GM19043 (cell line): ENCODE measurements at regions not wholly inside any gene's neighbourhood (a gene's known extent, or its start where the extent isn't known, plus 50 kb on each side); places are given as distances from the start of the nearest gene placed in this dataset.

Experiments used
- ATAC-seq: cut with Tn5 transposase; IDR thresholded peaks from one replicate; pipeline ENCODE4 v1.9.1; 2021; ENCODE audit warnings: low read depth; ENCODE audit not compliant: unreplicated experiment

DNA sequence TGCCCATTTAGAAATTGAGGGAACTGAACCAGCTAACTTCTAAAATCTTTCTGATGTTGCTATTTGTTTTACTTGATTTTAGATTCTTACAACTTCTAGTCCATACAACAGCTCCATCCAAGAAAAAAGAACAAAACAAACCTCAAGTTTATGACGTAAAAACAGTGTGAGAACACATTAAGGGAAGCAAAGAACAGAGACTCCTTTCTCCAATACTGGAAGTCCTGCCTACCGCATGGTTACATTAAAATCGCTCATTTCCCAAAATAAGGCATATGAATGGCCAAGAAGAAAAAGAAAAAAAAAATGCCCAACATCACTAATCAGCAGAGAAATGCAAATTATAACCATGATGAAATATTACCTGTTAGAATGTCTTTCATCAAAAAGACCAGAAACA lies 110.0 kb downstream of the TRIB2 start:
- ATAC-seq: no peak

DNA sequence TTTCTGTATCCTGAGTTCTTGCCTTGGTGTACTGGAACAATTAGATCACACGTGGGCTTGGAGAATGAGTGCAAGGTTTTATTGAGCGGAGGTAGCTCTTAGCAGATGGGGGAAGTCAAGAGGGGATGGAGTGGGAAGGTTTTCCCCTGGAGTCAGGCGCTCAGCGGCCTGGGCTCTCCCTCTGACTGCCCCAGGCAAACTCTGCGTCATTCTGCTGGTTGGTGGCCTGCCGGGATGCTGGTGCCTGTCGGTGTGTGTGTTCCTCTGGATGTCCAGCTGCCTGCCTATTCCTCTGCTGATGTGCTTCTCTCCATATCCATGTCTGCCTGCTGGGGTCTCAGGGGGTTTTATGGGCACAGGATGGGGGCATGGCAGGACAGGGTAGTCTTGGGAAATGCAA lies 111.0 kb downstream of the TRIB2 start:
- ATAC-seq: no peak

GRCh38 chr2:12828980-12829379 lies 112.2 kb downstream of the TRIB2 start:
- no peak for ATAC-seq

GRCh38 chr2:12831016-12831415 lies 114.3 kb downstream of the TRIB2 start:
- no peak for ATAC-seq

- ATAC-seq: no peak
Measured at GRCh38 chr2:12834239-12834638, 117.5 kb downstream of the TRIB2 start.

DNA sequence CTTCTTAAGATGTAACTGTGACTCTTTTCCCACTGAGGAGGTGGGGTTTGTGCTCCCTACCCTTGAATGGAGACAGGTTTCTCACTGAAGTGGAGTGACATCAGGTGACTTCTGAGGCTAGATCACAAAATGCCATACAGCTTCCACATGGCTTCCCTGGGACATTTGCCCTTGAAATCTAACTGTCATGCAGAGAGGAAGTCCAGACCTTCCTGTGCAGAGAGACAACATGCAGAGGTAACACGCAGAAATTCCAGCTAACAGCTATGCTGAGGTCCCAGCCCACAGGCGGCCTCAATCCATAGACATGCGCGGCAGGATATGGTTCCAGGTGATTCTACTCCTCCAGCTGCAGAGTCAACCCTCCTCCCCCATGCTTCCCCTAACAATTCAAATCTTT lies 119.0 kb downstream of the TRIB2 start:
- ATAC-seq: no peak

DNA sequence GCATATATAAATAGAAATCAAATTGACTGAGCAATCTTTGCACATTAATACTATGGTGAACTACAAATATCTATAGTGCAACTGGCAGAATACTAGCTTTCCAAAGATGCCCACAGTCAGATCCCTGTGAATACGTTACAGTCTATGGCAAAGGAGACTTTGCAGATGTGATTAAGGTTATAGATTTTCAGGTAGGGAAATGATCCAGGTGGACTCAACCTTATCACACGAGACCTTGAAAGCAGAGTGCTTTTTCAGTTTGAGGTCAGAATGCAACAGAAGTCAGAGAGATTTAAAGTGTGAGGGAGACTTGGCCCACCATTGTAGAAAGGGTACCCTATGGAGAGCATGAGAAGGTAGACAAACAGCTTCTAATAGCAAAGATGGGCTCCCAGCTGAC lies 122.6 kb downstream of the TRIB2 start:
- ATAC-seq: no peak

DNA sequence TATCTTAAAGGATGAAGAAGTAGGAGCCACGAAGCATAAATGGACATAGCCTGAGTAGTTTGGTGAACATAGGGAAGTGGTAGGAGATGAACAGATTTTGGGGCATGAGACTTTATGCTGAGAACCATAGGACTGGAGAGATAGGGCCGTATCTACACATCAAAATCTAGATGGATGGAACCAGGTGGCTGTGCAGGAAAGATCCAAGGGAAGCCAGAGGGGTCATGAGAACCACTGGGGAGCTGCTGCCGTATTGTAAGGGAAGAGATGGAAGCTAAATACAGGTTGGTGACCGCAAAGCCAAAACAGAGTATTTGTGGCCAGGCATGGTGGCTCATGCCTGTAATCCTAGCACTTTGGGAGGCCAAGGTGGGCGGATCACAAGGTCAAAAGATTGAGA lies 124.3 kb downstream of the TRIB2 start:
- no peak for ATAC-seq

- no peak for ATAC-seq
Measured at GRCh38 chr2:12842917-12843316, 126.2 kb downstream of the TRIB2 start.

GRCh38 chr2:12844511-12844910 lies 127.8 kb downstream of the TRIB2 start:
- no peak for ATAC-seq

GRCh38 chr2:12847694-12848575 lies 131.2 kb downstream of the TRIB2 start:
- ATAC-seq: no peak

DNA sequence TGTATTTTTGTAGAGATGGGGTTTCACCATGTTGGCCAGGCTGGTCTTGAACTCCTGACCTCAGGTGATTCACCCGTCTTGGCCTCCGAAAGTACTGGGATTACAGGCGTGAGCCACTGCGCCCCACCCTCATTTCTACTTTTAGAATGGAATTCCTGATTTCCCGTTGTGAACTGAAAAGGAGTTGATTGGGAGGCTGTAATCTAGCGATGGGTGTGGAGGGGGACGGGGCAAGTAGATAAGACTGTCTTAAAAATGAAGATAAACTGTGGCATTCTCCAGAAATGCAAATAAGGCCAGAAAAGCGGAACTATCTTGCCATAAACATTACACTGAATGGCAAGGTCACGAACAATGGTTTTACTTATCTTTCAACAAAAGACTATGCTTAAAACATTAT lies 135.4 kb downstream of the TRIB2 start:
- ATAC-seq: no peak

DNA sequence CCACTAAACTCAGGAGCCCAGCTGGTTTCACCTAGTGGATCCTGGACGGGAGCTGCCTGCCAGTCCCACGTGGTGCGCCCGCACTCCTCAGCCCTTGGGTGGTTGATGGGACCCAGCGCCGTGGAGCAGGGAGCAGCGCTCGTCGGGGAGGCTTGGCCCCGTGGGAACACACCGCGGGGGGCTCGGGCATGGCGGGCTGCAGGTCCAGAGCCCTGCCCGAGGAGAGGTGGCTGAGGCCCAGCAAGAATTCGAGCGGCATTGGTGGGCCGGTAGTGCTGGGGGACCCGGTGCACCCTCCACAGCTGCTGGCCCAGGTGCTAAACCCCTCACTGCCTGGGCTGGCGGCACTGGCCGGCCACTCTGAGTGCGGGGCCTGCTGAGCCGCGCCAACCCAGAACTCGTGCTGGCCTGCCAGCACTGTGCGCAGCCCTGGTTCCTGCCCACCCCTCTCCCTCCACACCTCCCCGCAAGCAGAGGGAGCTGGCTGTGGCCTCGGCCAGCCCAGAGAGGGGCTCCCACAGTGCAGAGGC lies 137.3 kb downstream of the TRIB2 start:
- no peak for ATAC-seq

GRCh38 chr2:12855508-12855907 lies 138.8 kb downstream of the TRIB2 start:
- no peak for ATAC-seq

DNA sequence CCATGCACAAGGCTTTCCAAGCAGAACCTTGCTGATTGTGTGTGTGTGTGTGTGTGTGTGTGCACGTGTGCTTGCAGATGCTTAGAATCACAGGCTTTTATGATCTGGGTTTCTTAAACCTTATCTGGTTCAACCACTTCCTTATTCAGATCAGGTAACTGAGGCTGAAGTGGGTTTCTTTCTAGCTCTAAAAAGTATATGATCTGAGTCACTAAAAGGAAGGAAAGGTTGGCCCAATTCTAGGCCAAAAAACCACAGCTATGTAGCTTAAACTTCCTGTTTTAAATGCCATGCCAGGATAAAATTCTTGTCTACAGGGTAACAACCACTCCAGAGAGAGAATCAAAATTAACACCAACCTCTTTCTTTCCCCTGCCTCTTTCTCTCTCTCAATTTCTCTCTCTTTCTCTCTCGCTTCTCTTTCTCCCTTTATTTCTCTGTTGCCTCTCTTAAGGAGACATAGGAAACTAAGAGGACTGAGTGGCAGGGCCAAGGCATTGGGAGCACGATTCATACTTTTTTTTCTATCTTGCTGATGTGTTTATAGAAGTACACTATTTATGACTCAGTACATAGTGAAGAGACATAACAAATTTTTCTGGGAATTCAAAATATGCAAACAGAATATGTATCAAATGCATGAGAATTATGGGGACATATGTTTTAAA lies 140.3 kb downstream of the TRIB2 start:
- ATAC-seq: no peak

DNA sequence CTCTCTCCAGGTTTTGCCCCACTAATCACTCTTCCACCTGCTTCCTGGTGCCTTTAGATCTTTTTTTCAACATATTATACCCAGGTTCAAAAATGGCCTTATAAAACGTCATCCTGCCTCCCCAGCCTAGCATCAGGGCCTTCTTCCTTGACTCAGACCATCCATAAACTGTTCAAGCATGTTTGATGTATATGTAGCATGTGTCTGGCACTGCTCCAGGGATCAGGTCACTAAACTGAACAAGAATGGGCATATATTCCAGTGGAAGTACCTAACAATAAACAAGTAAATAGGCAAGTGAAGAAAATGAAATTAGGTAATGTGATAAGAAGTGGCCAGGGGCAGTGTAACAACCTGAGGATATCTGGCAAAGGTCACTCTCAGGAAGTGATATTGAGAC lies 141.2 kb downstream of the TRIB2 start:
- no peak for ATAC-seq

GRCh38 chr2:12858786-12859185 lies 142.1 kb downstream of the TRIB2 start:
- ATAC-seq: no peak

- no peak for ATAC-seq
Measured at GRCh38 chr2:12861344-12861930, 144.7 kb downstream of the TRIB2 start.

DNA sequence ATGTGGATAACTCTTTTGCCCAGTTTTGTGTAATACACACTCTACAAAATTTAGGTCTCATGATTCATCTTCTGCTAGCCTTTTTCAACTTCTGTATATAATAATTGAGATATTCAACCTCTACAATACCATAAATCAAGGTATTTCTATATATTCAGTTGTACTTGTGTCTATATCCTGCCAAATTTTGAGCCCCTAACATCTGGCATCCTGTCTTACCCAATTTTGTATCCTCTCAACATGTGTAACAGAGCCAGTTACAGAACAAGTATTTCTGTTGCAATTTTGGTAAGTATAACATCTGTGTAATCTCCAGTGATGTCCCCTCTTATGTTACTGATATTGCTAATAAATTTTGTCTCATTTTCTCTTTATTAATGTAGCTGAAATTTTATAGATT lies 145.8 kb downstream of the TRIB2 start:
- no peak for ATAC-seq

DNA sequence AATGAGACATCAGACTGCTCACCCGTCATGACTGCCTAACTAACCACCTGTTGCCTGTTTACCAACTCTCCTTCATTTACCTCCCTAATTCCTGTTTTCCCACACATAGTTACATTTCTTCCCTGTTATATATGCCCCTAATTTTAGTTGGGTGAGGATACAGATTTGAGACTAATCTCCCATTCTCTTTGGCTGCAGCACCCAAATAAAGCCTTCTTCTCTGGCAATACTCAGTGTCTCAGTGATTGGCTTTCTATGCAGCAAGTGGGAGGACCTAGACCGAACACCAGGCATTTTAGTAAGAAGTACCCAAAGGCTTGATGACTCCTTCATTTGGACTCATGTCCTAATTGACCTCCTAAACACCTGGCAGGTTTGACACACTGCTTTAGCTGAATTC lies 147.2 kb downstream of the TRIB2 start:
- no peak for ATAC-seq

DNA sequence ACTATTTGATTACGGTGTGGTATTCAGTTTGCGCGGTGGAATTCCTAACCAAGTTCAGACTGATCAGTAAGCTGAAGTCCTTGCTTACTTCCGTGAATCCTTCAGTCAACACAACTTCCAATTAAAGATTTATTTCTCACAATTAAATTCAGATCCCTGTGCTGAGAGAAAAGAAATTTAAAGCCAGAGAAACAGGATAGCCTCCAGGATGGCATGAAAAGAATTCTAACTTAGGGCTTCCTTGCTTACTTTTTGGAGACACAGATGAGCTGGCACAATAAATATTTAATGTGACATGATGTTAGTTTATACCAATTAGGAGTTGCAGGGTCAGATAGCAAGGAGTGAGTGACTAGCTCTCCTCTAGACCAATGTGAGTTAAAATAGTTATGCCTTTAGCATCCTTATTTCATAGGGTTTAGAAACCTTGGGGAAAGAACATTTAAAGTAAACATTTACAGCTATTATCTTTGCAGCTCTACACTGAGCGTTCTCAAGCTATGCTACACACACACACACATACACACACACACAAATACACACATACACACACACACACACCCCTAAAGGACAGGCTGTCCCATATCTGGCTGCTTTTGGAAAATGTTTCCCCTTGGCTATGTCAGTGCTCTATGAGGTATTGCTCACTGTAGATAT lies 151.0 kb downstream of the TRIB2 start:
- no peak for ATAC-seq
